GM12878 (cell line): ENCODE measurements at regions not wholly inside any gene's neighbourhood (a gene's known extent, or its start where the extent isn't known, plus 50 kb on each side); places are given as distances from the start of the nearest gene placed in this dataset.
A peak's percentile ranks its signal among the peaks of the same experiment; 100 is the strongest.

Experiments used
- ATAC-seq: fragments of 200-7000 bp; cut with Tn5 transposase; 3 replicates; pipeline ENCODE4 v1.9.1; 2020; ENCODE audit warnings: mild to moderate bottlenecking, moderate library complexity
- BruUV-seq: library from RNA; stranded (reverse); fragments of 400-500 nt; replicated peaks from 2 replicates; lab custom pipeline; 2021; lab: Mats Ljungman, UMichigan
- CTCF ChIA-PET: fragments of 300-600 bp; sonication (Branson Sonifier 250); formaldehyde crosslinking; extraction: SDS; loops from one replicate; lab custom pipeline; 2021; ENCODE audit warnings: inconsistent platforms; lab: Yijun Ruan, JAX
- POLR2A ChIA-PET: fragments of 350-600 bp; formaldehyde crosslinking; extraction: SDS; loops from one replicate; lab custom pipeline; 2021; ENCODE audit warnings: inconsistent platforms; lab: Charles Lee
- RAD21 ChIA-PET: fragments of 300-600 bp; sonication (Branson Sonifier 250); formaldehyde crosslinking; loops from one replicate; lab custom pipeline; 2023; ENCODE audit warnings: antibody characterized with exemption; ENCODE audit not compliant: unreplicated experiment; lab: Charles Lee
- SMC1A ChIA-PET: fragments of 300-600 bp; sonication (Branson Sonifier 250); formaldehyde crosslinking; loops from one replicate; lab custom pipeline; 2023; ENCODE audit not compliant: unreplicated experiment, uncharacterized antibody; lab: Charles Lee
- DNase-seq: peaks from one replicate; pipeline ENCODE4 v3.0.0-alpha.2; 2011; ENCODE audit warnings: low read depth, low spot score
- FAIRE-seq: peaks from 3 replicates; lab custom pipeline; 2011; peaks lifted over from hg19 to GRCh38; lab: Jason Lieb, UNC
- H2AFZ ChIP-seq: 2 replicates; pipeline ENCODE4 v1.6.0; 2011; ENCODE audit warnings: low read depth, low read length, control low read depth; ENCODE audit not compliant: control insufficient read depth
- H3K27ac ChIP-seq: 2 replicates; pipeline ENCODE4 v1.5.1; 2011; ENCODE audit warnings: control low read depth; ENCODE audit not compliant: control insufficient read depth, insufficient read depth
- H3K27me3 ChIP-seq, 2 experiments: replicated peaks in 1 of 2; 2 replicates each; pipeline versions ENCODE4 v1.6.0 to v1.6.1; 2011; ENCODE audit warnings: low read length in 1 of 2; ENCODE audit not compliant: control insufficient read depth in 2 of 2, insufficient read depth in 2 of 2
- H3K36me3 ChIP-seq, 2 experiments: 2 replicates each; pipeline ENCODE4 v1.5.1; 2011; ENCODE audit warnings: low read length in 1 of 2; ENCODE audit not compliant: control insufficient read depth in 2 of 2, insufficient read depth in 2 of 2
- H3K4me1 ChIP-seq: 2 replicates; pipeline ENCODE4 v1.6.1; 2011; ENCODE audit warnings: mild to moderate bottlenecking, low read length, moderate library complexity, mixed read lengths; ENCODE audit not compliant: control insufficient read depth, insufficient read depth
- H3K4me2 ChIP-seq: 2 replicates; pipeline ENCODE4 v1.6.0; 2011; ENCODE audit warnings: control low read depth; ENCODE audit not compliant: control insufficient read depth, insufficient read depth
- H3K4me3 ChIP-seq: fragments of 200-600 bp; sonication (generic); 2 replicates; pipeline ENCODE4 v1.5.1; 2016
- H3K79me2 ChIP-seq: 2 replicates; pipeline ENCODE4 v1.6.0; 2011; ENCODE audit warnings: low read length; ENCODE audit not compliant: control insufficient read depth, insufficient read depth
- H3K9ac ChIP-seq: 2 replicates; pipeline ENCODE4 v1.8.0; 2011; ENCODE audit warnings: low read length, control low read depth, mixed read lengths; ENCODE audit not compliant: control insufficient read depth, insufficient read depth
- H3K9me3 ChIP-seq: replicated peaks from 3 replicates; pipeline ENCODE4 v1.5.1; 2011; ENCODE audit warnings: mild to moderate bottlenecking, low read length; ENCODE audit not compliant: control insufficient read depth, insufficient read depth
- H4K20me1 ChIP-seq: 2 replicates; pipeline ENCODE4 v1.6.0; 2011; ENCODE audit not compliant: control insufficient read depth, insufficient read depth
- ATF7 ChIP-seq: fragments of 450-650 bp; IDR thresholded peaks from 2 replicates; pipeline ENCODE4 v1.6.1; 2016; ENCODE audit warnings: low read depth, mild to moderate bottlenecking
- BACH1 ChIP-seq: fragments of 450-650 bp; IDR thresholded peaks from 2 replicates; pipeline ENCODE4 v1.6.1; 2017; ENCODE audit warnings: mild to moderate bottlenecking, borderline replicate concordance
- CHD4 ChIP-seq: fragments of 200-600 bp; sonication (generic); IDR thresholded peaks from 2 replicates; pipeline ENCODE4 v1.6.1; 2016; ENCODE audit warnings: mild to moderate bottlenecking
- MTA3 ChIP-seq: IDR thresholded peaks from 2 replicates; pipeline ENCODE4 v1.6.1; 2012; ENCODE audit warnings: low read length, inconsistent platforms, borderline replicate concordance
- PAX8 ChIP-seq: fragments of 450-650 bp; IDR thresholded peaks from 2 replicates; pipeline ENCODE4 v1.6.1; 2017; ENCODE audit warnings: mild to moderate bottlenecking, moderate library complexity
- SIX5 ChIP-seq: IDR thresholded peaks from 2 replicates; pipeline ENCODE4 v1.6.1; 2011; ENCODE audit warnings: mild to moderate bottlenecking, low read depth, low read length, moderate library complexity; ENCODE audit not compliant: severe bottlenecking
- SMC3 ChIP-seq: IDR thresholded peaks from 2 replicates; pipeline ENCODE4 v1.6.1; 2011; ENCODE audit warnings: low read length, improper control_type of control experiment, borderline replicate concordance
- TAF1 ChIP-seq: IDR thresholded peaks from 2 replicates; pipeline ENCODE4 v1.6.1; 2011; ENCODE audit warnings: mild to moderate bottlenecking, low read depth, low read length, borderline replicate concordance
- TCF12 ChIP-seq: IDR thresholded peaks from 2 replicates; pipeline ENCODE4 v1.6.1; 2011; ENCODE audit warnings: low read depth, mild to moderate bottlenecking, low read length
- WGBS: methylation state at CpG from one replicate; pipeline ENCODE4 v1.1.6; 2016; ENCODE audit warnings: low lambda C conversion rate; ENCODE audit not compliant: insufficient replicate concordance, insufficient coverage; ENCODE audit errors: missing lambda C conversion rate; 5-methylcytosine and 5-hydroxymethylcytosine counted together
- in situ Hi-C: fragments of 300-500 bp; cut with MboI; formaldehyde crosslinking; loops from 9 replicates; pipeline ENCODE4 v1.14.3; 2018; ENCODE audit warnings: mixed read lengths
- intact Hi-C: fragments of 100-400 bp; cut with micrococcal nuclease; formaldehyde crosslinking; loops from one replicate; pipeline ENCODE4 v1.14.2; 2022; ENCODE audit not compliant: unreplicated experiment
- TF ChIP-seq, protein P1 (sequence below): fragments of 450-650 bp; IDR thresholded peaks from 2 replicates; pipeline ENCODE4 v1.6.1; 2017; ENCODE audit warnings: mild to moderate bottlenecking, moderate library complexity
- TF ChIP-seq, protein P2 (sequence below): IDR thresholded peaks from 2 replicates; pipeline ENCODE4 v1.6.1; 2012; ENCODE audit warnings: mild to moderate bottlenecking, low read depth, low read length

DNA sequence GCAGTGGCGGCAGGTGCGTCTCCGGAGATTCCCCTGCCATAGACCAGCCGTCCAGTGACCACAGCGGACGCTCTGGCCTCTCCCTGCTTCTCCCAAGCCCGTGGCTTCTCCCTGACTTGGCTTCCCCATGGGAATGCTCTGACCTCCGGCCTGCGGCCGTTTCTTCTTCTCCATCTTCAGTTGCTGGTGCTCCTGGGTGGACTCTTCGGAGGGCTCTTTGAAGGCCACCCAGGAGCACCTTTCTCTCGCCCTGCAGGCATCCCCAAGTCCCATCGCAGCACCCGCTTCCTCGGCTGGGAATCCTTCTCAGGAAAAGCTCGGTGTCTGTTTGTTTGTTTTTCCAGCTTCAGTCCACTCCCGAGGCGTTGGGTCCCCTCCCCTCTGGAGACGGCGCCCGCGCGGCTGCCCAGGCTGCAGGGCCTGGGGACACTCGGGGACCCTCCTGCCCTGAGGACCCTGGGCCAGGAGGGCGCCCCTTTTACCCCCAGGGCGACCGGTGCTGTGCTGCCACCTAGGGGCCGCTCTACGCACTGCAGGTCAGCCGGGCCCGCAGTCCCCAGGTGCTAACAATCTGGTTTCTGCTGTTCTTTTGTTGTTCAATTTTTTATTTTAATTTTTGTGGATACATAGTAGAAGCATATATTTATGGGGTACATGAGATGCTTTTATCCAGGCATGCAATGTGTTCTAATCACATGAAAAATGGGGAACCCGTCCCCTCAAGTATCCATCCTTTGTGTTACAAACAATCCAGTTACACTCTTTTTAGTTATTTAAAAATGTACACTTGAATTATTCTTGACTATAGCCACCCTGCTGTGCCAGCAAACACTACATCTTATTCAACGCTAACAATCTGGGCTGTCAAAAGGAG lies 197.9 kb upstream of the ADAMTS16 start (continued):
- peak; percentile 6; the same call in 1 of the 2 replicates for TF ChIP-seq SMC3

DNA sequence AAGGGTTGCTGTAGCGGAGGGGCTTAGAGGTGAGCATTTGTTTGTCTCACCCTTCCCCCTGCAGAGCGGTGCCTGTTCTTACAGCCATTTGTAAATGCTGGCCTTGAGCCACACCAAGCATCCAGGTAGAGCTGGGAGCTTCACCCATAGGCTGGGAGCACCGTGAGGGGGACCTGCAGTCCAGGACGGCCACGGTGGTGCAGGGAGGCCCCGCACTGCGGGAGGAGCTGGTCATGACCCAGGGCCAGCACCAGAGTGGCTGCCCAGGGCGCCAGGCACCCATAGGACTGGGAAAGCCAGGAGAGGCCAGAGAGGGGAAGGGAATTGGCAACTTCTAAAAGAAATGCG lies 197.3 kb upstream of the ADAMTS16 start:
- BruUV-seq: no TSS peak
- no peaks in the 10 kb centered on the region for H3K4me1 ChIP-seq
- no peaks in the 10 kb centered on the region for H3K79me2 ChIP-seq
- ATAC-seq (no peak), DNase-seq (no peak), FAIRE-seq (no peak)
- POLR2A ChIA-PET: no interaction called here
- H3K4me2 ChIP-seq: no peak overlapping the region
- no peaks in the 10 kb centered on the region for H3K27me3 ChIP-seq
- SMC1A ChIA-PET: interaction anchor here (0.8 kb wide), 1 partner anchor 120 kb away, joined by 3 read pairs; no protein-coding TSS in a partner anchor
- in situ Hi-C loops: no loop called here
- RAD21 ChIA-PET: no interaction called here
- no peaks in the 10 kb centered on the region for H3K36me3 ChIP-seq
- no peaks in the 10 kb centered on the region for H3K9me3 ChIP-seq
- CTCF ChIA-PET: interaction anchor here (1.6 kb wide), 1 partner anchor 14 kb away, joined by 3 read pairs; no protein-coding TSS in a partner anchor
- no peak overlapping the region for H3K4me3 ChIP-seq
- H3K9ac ChIP-seq: no peak overlapping the region
- 54% methylated on average over 9 of the region's 9 CpGs for WGBS
- intact Hi-C loops: loop anchor here (5.0 kb wide), 1 partner anchor 61 kb away; no protein-coding TSS in a partner anchor
- no peak overlapping the region for H3K27ac ChIP-seq
- no peaks in the 10 kb centered on the region for H4K20me1 ChIP-seq
- H2AFZ ChIP-seq: no peak overlapping the region
- TF ChIP-seq SIX5 (no peak), MTA3 (no peak), CHD4 (no peak), BACH1 (no peak), TAF1 (no peak), ATF7 (no peak), PAX8 (no peak), TCF12 (no peak)
- TF ChIP-seq, protein P1, sequence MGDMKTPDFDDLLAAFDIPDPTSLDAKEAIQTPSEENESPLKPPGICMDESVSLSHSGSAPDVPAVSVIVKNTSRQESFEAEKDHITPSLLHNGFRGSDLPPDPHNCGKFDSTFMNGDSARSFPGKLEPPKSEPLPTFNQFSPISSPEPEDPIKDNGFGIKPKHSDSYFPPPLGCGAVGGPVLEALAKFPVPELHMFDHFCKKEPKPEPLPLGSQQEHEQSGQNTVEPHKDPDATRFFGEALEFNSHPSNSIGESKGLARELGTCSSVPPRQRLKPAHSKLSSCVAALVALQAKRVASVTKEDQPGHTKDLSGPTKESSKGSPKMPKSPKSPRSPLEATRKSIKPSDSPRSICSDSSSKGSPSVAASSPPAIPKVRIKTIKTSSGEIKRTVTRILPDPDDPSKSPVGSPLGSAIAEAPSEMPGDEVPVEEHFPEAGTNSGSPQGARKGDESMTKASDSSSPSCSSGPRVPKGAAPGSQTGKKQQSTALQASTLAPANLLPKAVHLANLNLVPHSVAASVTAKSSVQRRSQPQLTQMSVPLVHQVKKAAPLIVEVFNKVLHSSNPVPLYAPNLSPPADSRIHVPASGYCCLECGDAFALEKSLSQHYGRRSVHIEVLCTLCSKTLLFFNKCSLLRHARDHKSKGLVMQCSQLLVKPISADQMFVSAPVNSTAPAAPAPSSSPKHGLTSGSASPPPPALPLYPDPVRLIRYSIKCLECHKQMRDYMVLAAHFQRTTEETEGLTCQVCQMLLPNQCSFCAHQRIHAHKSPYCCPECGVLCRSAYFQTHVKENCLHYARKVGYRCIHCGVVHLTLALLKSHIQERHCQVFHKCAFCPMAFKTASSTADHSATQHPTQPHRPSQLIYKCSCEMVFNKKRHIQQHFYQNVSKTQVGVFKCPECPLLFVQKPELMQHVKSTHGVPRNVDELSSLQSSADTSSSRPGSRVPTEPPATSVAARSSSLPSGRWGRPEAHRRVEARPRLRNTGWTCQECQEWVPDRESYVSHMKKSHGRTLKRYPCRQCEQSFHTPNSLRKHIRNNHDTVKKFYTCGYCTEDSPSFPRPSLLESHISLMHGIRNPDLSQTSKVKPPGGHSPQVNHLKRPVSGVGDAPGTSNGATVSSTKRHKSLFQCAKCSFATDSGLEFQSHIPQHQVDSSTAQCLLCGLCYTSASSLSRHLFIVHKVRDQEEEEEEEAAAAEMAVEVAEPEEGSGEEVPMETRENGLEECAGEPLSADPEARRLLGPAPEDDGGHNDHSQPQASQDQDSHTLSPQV: no peak
- TF ChIP-seq, protein P2, sequence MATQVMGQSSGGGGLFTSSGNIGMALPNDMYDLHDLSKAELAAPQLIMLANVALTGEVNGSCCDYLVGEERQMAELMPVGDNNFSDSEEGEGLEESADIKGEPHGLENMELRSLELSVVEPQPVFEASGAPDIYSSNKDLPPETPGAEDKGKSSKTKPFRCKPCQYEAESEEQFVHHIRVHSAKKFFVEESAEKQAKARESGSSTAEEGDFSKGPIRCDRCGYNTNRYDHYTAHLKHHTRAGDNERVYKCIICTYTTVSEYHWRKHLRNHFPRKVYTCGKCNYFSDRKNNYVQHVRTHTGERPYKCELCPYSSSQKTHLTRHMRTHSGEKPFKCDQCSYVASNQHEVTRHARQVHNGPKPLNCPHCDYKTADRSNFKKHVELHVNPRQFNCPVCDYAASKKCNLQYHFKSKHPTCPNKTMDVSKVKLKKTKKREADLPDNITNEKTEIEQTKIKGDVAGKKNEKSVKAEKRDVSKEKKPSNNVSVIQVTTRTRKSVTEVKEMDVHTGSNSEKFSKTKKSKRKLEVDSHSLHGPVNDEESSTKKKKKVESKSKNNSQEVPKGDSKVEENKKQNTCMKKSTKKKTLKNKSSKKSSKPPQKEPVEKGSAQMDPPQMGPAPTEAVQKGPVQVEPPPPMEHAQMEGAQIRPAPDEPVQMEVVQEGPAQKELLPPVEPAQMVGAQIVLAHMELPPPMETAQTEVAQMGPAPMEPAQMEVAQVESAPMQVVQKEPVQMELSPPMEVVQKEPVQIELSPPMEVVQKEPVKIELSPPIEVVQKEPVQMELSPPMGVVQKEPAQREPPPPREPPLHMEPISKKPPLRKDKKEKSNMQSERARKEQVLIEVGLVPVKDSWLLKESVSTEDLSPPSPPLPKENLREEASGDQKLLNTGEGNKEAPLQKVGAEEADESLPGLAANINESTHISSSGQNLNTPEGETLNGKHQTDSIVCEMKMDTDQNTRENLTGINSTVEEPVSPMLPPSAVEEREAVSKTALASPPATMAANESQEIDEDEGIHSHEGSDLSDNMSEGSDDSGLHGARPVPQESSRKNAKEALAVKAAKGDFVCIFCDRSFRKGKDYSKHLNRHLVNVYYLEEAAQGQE: no peak
